ENCODE measurements at regions not wholly inside any gene's neighbourhood (a gene's known extent, or its start where the extent isn't known, plus 50 kb on each side); places are given as distances from the start of the nearest gene placed in this dataset.

DNA sequence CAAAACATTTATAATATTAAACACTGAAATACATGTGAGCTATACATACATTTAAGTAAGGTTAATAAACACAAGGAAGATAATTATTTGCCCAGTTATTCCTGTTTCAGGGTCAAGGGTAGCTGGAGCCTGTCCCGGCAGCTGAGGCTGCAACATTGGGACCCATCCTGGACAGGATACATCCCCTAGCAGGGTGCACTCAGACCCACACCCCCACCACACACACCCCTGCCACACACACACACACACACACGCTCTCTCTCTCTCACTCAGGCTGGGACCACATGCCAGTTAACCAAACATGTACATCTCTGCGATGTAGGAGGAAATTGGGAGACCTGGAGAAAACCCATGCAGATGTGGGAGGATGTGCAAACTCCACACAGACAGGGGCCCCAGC, 112.6 kb upstream of the TMCC3 start:
- no peaks in the 10 kb centered on the region for H3K79me2 ChIP-seq (ENCODE audit: control insufficient read depth, insufficient read depth, low read length)
- ChIA-PET POLR2A (no interaction called here), CTCF (interaction anchor here (0.8 to 3.0 kb wide), 15 partner anchors 13 to 771 kb away, joined by 3 to 20 read pairs (median 4); partner anchors contain the start of gene TMCC3)
- H3K9me1 ChIP-seq (replicated peaks; ENCODE audit: control insufficient read depth, extremely low read depth, insufficient read depth, low read length): no peaks in the 10 kb centered on the region
- TF ChIP-seq GATA2 (IDR thresholded peaks at IDR 0.05; ENCODE audit: insufficient read depth, insufficient read length, low read depth, low read length): no peak
- TF ChIP-seq EZH2 (IDR thresholded peaks at IDR 0.05; ENCODE audit: borderline replicate concordance, low read depth, low read length, severe bottlenecking): no peak
- TF ChIP-seq, protein P1, sequence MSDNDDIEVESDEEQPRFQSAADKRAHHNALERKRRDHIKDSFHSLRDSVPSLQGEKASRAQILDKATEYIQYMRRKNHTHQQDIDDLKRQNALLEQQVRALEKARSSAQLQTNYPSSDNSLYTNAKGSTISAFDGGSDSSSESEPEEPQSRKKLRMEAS (IDR thresholded peaks at IDR 0.05; ENCODE audit: insufficient read depth, insufficient read length): no peak
- no peak for TF ChIP-seq JUN (IDR thresholded peaks at IDR 0.05; ENCODE audit: borderline replicate concordance, insufficient read depth, insufficient read length, low read depth)
- TF ChIP-seq POLR2AphosphoS5 (IDR thresholded peaks at IDR 0.05; ENCODE audit: insufficient read depth, low read depth, low read length): no peak
- no peak for TF ChIP-seq MYC (IDR thresholded peaks at IDR 0.05; ENCODE audit: low read depth, low read length)
- no peak for TF ChIP-seq POLR2A (IDR thresholded peaks at IDR 0.05; ENCODE audit: low read depth, low read length)
- TF ChIP-seq, protein P2, sequence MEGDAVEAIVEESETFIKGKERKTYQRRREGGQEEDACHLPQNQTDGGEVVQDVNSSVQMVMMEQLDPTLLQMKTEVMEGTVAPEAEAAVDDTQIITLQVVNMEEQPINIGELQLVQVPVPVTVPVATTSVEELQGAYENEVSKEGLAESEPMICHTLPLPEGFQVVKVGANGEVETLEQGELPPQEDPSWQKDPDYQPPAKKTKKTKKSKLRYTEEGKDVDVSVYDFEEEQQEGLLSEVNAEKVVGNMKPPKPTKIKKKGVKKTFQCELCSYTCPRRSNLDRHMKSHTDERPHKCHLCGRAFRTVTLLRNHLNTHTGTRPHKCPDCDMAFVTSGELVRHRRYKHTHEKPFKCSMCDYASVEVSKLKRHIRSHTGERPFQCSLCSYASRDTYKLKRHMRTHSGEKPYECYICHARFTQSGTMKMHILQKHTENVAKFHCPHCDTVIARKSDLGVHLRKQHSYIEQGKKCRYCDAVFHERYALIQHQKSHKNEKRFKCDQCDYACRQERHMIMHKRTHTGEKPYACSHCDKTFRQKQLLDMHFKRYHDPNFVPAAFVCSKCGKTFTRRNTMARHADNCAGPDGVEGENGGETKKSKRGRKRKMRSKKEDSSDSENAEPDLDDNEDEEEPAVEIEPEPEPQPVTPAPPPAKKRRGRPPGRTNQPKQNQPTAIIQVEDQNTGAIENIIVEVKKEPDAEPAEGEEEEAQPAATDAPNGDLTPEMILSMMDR (IDR thresholded peaks at IDR 0.05; ENCODE audit: extremely low read depth in 1 of 2, insufficient read depth in 1 of 2, low read depth in 1 of 2, low read length in 2 of 2): no peak
- no peak for TF ChIP-seq FOS (IDR thresholded peaks at IDR 0.05; ENCODE audit: borderline replicate concordance, insufficient read depth, low read length)
- H3K4me3 ChIP-seq (replicated peaks in 1 of 3; ENCODE audit: insufficient read depth in 1 of 3, low read depth in 1 of 3, low read length in 3 of 3): no peak overlapping the region
- FAIRE-seq (no peak), DNase-seq (ENCODE audit: low read depth, low spot score) (no peak)
- H2AFZ ChIP-seq (ENCODE audit: low read depth, low read length): no peak overlapping the region
- no peaks in the 10 kb centered on the region for H4K20me1 ChIP-seq (replicated peaks; ENCODE audit: control insufficient read depth, extremely low read depth, insufficient read depth, low read length)
- H3K27ac ChIP-seq (ENCODE audit: insufficient read depth, low read depth, low read length): no peak overlapping the region
- intact Hi-C loops (cut with micrococcal nuclease): loop anchor here (2.0 to 5.0 kb wide), 4 partner anchors 109 to 309 kb away; partner anchors contain the start of gene NR2C1
- no peak overlapping the region for H3K9ac ChIP-seq (replicated peaks; ENCODE audit: extremely low read depth, insufficient read depth, low read length)
- no peak overlapping the region for H3K4me2 ChIP-seq (ENCODE audit: insufficient read depth, low read length)
- dilution Hi-C loops (cut with MboI; ENCODE audit: extremely low pct_ligation_motif_present, low sequenced_read_pairs): no loop called here
- no peaks in the 10 kb centered on the region for H3K9me3 ChIP-seq (replicated peaks; ENCODE audit: control insufficient read depth, insufficient read depth, low read length)
- H3K4me1 ChIP-seq (ENCODE audit: control insufficient read depth, extremely low read depth, insufficient read depth, low read length): peaks cover 9% of the 10 kb centered on the region
- H3K36me3 ChIP-seq (ENCODE audit: control insufficient read depth in 2 of 2, extremely low read depth in 1 of 2, insufficient read depth in 2 of 2, low read length in 2 of 2): no peaks in the 10 kb centered on the region
- no peaks in the 10 kb centered on the region for H3K27me3 ChIP-seq (ENCODE audit: control insufficient read depth in 2 of 2, insufficient read depth in 2 of 2, low read length in 2 of 2)
- BruUV-seq (replicated peaks): no TSS peak
